Activated CD4-positive, alpha-beta T cell treated with anti-CD3 and anti-CD28 coated beads for 24 hours (primary cell): ENCODE measurements at regions not wholly inside any gene's neighbourhood (a gene's known extent, or its start where the extent isn't known, plus 50 kb on each side); places are given as distances from the start of the nearest gene placed in this dataset.
"Not testable (repeated sequence)": the region's sequence is repeated elsewhere in the genome, so short reads cannot be mapped to it uniquely, and the experiment has no call there.

Experiments used
- DNase-seq, 2 donors: peaks; one replicate each; pipeline ENCODE4 v3.0.0-alpha.2; 2020; ENCODE audit warnings: low read depth in 2 of 2

DNA sequence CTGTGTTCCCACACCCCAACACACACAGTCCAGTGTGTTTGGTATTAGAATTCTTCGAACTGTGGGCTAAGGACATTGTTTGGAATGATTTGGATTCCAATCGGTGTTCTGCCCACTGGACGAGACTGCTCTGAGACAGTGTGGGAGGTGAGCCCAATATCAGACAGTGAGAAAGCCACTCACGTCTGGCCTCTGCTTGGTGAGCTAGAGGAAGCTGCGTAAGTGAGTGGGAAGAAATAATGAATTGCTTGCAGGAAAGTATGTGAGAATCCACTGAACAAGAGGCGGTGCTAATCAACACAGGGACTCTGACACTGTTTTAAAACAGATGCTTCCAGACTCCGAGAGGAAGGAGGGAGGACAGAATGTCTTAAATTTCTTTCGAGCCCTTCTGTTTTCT lies 675.0 kb upstream of the ANKRD30A start:
- DNase-seq = no peak

DNA sequence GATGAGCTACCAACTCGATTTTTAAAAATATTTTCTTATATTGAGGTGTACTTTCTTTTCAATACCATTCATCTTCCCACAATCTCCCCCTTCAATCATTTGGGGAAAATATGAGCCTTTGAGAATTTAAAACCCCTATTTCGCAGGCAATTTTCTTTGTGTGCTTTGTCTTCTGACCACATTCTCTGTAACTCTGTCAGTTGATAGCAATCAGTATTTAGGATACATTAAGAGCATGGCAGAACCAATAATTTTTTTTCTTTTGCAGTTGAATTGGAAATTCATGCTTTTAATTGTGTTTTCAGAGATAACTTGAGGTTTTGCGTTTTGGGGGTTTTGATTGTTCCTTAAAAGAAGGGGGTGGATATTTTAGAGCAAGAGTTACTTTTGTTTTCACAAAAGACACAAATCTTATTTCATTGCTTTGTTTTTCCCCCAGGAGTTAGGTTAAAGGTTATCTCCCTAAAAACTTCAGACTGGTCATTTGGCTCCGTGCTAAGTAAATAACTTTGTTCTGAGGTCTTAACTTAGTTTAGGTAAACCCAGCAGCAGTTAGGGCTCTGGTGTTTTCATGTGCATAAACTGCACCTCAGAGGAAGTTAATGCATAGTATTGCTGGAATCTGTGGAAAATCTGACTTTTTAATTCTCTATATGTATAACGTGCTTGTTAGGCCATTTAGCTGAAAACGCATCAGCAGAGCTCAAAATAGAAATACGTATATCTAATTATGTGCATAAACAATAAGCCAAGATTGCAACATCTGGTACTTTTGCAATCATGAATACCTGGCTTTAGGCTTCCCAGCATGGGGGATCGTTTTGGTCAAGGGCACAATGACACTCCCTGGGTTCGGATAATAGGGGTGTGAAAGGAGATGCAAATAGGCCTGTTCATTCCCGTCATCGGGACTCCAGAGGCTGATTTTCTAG lies 676.4 kb upstream of the ANKRD30A start:
- no peak for DNase-seq

GRCh38 chr10:36446881-36447280 lies 678.5 kb upstream of the ANKRD30A start:
- no peak for DNase-seq

- DNase-seq = no peak
Measured at GRCh38 chr10:36443233-36443632, 682.2 kb upstream of the ANKRD30A start.

- DNase-seq = no peak
Measured at GRCh38 chr10:36441557-36441956, 683.8 kb upstream of the ANKRD30A start.

DNA sequence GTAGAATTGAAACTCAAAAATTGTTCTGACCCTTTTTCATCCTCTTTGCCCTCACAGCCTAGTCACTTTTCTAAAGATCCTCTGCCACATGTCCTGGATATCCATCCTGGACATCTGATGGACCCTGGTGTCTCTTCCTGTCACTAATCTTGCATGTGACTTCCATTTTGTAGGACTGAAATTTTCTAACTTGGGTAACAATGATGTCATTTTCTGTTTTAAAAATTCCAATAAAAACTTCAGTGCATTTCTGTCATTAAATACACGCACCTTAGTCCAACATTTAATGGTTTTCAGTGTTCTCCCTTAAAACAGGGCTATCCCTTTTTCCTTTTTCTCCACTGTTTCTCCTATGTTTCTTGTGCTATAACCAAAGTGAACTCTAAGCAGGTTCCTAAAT lies 684.9 kb upstream of the ANKRD30A start:
- no peak for DNase-seq

DNA sequence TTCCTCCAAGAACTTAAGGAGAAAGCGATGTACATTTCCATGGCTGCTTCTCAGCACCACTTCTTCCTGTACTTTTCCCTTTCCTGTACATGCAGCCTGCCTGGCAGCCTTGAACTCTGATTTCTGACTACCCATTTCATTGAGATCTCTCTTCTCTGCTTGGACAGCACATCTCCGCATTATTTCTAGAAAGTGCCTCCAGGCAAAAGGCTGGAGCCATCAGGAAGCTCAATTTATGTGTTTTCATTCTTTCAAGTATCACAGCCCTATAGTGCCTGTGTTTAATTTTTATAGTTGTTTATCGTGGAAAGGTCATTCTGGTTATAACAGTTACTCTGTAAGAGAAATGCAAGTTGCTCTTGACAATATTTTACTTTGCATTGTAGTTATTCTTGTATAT lies 688.0 kb upstream of the ANKRD30A start:
- DNase-seq = no peak

GRCh38 chr10:36428507-36428906 lies 696.9 kb upstream of the ANKRD30A start:
- DNase-seq = no peak

- DNase-seq = no peak
Measured at GRCh38 chr10:36425131-36425797, 700.1 kb upstream of the ANKRD30A start.

- DNase-seq = no peak
Measured at GRCh38 chr10:36424502-36424901, 700.9 kb upstream of the ANKRD30A start.

DNA sequence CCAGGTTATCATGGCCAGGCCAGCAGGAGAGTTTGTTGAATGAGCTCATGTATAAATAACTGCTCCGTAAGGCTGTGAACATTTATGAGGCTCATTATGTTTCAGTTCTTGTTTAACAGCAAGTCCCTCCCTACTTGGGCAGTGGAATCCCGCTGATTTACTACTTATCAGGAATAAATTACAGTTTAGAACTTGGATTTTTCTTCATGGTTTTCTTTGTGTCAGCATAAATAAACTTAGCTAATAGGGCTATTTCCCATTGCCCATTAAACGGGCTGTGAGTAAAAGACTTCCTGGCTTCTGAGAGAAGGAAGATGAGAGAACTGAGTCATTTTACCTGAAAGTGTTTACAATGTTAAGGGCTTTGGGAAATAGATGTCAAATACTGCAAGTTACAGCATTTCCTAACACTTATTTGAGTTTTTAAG lies 701.6 kb upstream of the ANKRD30A start:
- DNase-seq = no peak

GRCh38 chr10:36421992-36422391 lies 703.4 kb upstream of the ANKRD30A start:
- DNase-seq = no peak

DNA sequence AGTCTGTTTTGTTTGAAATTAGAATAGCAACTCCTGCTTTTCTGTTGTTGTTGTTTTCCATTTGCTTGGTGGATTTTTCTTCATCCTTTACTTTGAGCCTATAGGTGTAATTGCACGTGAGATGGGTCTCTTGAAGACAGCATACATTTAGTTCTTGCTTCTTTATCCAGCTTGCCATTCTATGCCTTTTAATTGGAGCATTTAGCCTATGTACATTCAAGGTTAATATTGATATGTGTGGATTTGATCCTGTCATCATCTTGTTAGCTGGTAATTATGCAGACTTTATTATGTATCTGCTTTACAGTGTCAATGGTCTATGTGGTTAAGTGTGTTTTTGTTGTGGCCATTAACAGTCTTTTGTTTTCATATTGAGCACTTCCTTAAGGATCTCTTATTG lies 708.9 kb upstream of the ANKRD30A start:
- no peak for DNase-seq

- no peak for DNase-seq
Measured at GRCh38 chr10:36412942-36413341, 712.5 kb upstream of the ANKRD30A start.

- not testable (repeated sequence) for DNase-seq
Measured at GRCh38 chr10:36400238-36400637, 725.2 kb upstream of the ANKRD30A start.

DNA sequence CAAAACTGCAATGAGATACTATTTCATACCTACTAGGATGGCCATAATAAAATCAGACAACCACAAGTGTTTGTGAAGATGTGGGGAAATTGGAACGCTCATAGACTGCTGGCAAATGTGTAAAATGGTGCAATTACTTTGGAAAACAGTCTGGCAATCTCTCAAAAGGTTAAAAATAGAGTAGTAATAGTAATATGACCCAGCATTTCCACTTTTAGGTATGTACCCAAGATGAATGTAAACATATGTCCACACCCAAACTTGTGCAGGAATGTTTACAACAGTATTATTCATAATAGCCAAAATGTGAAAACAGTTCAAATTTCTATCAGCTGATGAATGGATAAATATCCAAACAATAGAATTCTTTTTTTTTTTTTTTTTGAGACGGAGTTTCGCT lies 731.6 kb upstream of the ANKRD30A start:
- no peak for DNase-seq

- DNase-seq = no peak
Measured at GRCh38 chr10:36391405-36391804, 734.0 kb upstream of the ANKRD30A start.

- no peak for DNase-seq
Measured at GRCh38 chr10:36390221-36390620, 735.2 kb upstream of the ANKRD30A start.

DNA sequence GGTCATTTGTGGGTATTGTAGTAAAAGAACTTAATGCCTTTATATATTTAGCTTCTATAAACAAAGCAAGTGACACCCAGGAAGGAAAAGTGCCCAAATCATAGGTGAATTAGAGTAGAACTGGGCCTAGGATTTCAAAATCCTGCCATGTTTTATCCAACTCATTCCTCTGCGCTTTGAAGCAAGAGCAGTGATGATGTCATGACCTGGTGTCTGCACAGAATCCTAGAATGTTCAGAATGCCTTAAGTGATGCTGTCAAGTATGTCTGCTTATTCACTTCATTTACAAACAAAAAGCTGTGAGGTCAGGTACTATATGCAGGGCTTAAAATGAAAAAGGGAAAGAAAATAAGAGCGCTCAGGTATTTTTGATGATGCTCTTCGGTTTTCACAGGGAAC lies 737.2 kb upstream of the ANKRD30A start:
- DNase-seq = no peak

- no peak for DNase-seq
Measured at GRCh38 chr10:36385693-36386092, 739.7 kb upstream of the ANKRD30A start.

GRCh38 chr10:36383349-36383748 lies 741.3 kb upstream of the FZD8 start:
- DNase-seq = no peak

GRCh38 chr10:36381748-36382147 lies 739.7 kb upstream of the FZD8 start:
- DNase-seq = no peak

DNA sequence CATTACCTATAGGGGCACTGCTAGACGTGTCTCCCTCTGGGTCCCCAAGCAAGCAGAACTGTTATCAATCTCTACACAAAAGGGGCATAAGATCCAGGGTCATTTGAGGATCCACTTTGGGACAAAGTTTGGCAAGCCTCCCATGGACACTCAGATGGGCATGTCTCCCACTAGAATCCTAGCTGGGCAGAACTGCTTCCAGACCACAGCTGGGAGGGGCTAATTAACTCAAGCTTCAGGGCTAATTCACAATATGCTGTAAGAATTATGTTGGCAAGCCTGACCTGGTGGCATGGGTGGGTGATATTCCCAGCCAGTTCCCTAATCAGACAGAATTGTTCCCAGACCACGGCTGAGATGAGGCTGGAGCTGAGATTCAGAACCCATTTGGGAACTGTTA lies 738.4 kb upstream of the FZD8 start:
- no peak for DNase-seq
